Liver (tissue), 2 donors: ENCODE measurements at regions not wholly inside any gene's neighbourhood (a gene's known extent, or its start where the extent isn't known, plus 50 kb on each side); places are given as distances from the start of the nearest gene placed in this dataset.

Experiments used
- JUND ChIP-seq, 2 donors: IDR thresholded peaks; 2 replicates each; pipeline ENCODE4 v1.6.1; 2016; ENCODE audit warnings: antibody characterized with exemption in 2 of 2
- YY1 ChIP-seq: IDR thresholded peaks from 2 replicates; pipeline ENCODE4 v1.6.1; 2016; ENCODE audit warnings: antibody characterized with exemption, mild to moderate bottlenecking
- donor health status: healthy.

- TF ChIP-seq JUND (IDR thresholded peaks at IDR 0.05) (no peak), YY1 (no peak)
These were observed 75.6 kb upstream of the ETV3 start for GRCh38 chr1:157213836-157214235.
